Fibroblast of lung (primary cell): ENCODE measurements at regions not wholly inside any gene's neighbourhood (a gene's known extent, or its start where the extent isn't known, plus 50 kb on each side); places are given as distances from the start of the nearest gene placed in this dataset.

Source experiments
- DNase-seq, 2 donors: peaks; one replicate each; pipeline versions ENCODE4 v3.0.0 to v3.0.0-alpha.2; 2010; ENCODE audit warnings: low read depth in 2 of 2
- H2AFZ ChIP-seq: 2 replicates; pipeline ENCODE4 v1.5.1; 2012; ENCODE audit warnings: low read length, control low read depth, inconsistent platforms
- H3K27ac ChIP-seq: 2 replicates; pipeline ENCODE4 v1.5.1; 2011; ENCODE audit warnings: low read length, control low read depth; ENCODE audit not compliant: insufficient read depth
- H3K27me3 ChIP-seq: 2 replicates; pipeline ENCODE4 v1.5.1; 2011; ENCODE audit warnings: mild to moderate bottlenecking, low read length; ENCODE audit not compliant: control insufficient read depth, insufficient read depth
- H3K36me3 ChIP-seq: 2 replicates; pipeline ENCODE4 v1.5.1; 2011; ENCODE audit warnings: low read length; ENCODE audit not compliant: control insufficient read depth, insufficient read depth
- H3K4me1 ChIP-seq: 2 replicates; pipeline ENCODE4 v1.5.1; 2011; ENCODE audit warnings: low read length; ENCODE audit not compliant: control insufficient read depth, insufficient read depth; ENCODE audit errors: extremely low read depth
- H3K4me2 ChIP-seq: 2 replicates; pipeline ENCODE4 v1.5.1; 2011; ENCODE audit warnings: low read length, control low read depth; ENCODE audit not compliant: insufficient read depth; ENCODE audit errors: extremely low read depth
- H3K4me3 ChIP-seq, 4 experiments: fragments of 200-600 bp in 1 of 4; sonication (generic) in 1 of 4; replicated peaks in 1 of 4; 2 replicates each; pipeline ENCODE4 v1.5.1; 2011 to 2016; ENCODE audit warnings: low read length in 4 of 4, low read depth in 3 of 4, mild to moderate bottlenecking in 3 of 4, control low read depth in 2 of 4, inconsistent platforms in 1 of 4, mixed read lengths in 1 of 4; ENCODE audit not compliant: insufficient read depth in 1 of 4; ENCODE audit errors: control extremely low read depth in 1 of 4
- H3K79me2 ChIP-seq: 2 replicates; pipeline ENCODE4 v1.5.1; 2012; ENCODE audit warnings: mild to moderate bottlenecking, low read length, inconsistent platforms; ENCODE audit not compliant: control insufficient read depth, insufficient read depth
- H3K9ac ChIP-seq: 2 replicates; pipeline ENCODE4 v1.5.1; 2011; ENCODE audit warnings: mild to moderate bottlenecking, low read length, control low read depth; ENCODE audit not compliant: insufficient read depth
- H3K9me3 ChIP-seq: 2 replicates; pipeline ENCODE4 v1.5.1; 2012; ENCODE audit warnings: low read depth, low read length; ENCODE audit not compliant: control insufficient read depth, insufficient read depth
- H4K20me1 ChIP-seq: 2 replicates; pipeline ENCODE4 v1.5.1; 2011; ENCODE audit warnings: low read length; ENCODE audit not compliant: control insufficient read depth, insufficient read depth; ENCODE audit errors: extremely low read depth
- CTCF ChIP-seq, 2 donors: IDR thresholded peaks in 1 of 2; conservative IDR thresholded peaks in 1 of 2; 1 replicate in 1 of 2; 2 replicates in 1 of 2; pipeline ENCODE4 v1.5.1; 2011 to 2012; ENCODE audit warnings: low read length in 2 of 2, control low read depth in 1 of 2, inconsistent platforms in 1 of 2, low read depth in 1 of 2, mild to moderate bottlenecking in 1 of 2
- EZH2 ChIP-seq: IDR thresholded peaks from 2 replicates; pipeline ENCODE4 v1.5.1; 2012; ENCODE audit warnings: low read length, control low read depth, mild to moderate bottlenecking; ENCODE audit errors: missing control alignments

DNA sequence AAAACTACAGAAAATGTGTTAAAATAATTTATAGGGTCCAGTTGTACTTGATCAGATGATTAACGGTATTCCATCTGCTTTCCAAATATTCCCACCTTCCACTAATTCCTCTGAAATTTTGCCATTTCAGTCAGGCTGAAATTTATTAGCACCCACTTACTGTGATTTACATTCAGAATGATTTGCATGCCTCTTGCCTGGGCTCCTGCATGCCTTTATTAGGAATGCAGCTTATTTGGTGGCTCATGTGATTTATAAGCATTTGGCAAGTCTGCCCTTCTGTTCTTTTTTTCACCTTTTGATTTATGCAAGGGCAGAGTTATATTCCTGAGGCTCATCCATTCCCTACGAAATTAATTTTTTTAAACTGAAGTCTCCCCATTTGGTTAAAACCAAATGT lies 1594.5 kb upstream of the PIK3C3 start:
- TF ChIP-seq EZH2 (no peak), CTCF (conservative IDR thresholded peaks at IDR 0.05 in 1 of 2, IDR thresholded peaks at IDR 0.05 in 1 of 2; ENCODE audit: low read depth in 1 of 2, low read length in 2 of 2) (no peak)
- Histone ChIP-seq H3K4me3 (no peak overlapping the region), H4K20me1 (no peaks in the 10 kb centered on the region), H3K27ac (no peak overlapping the region), H3K4me2 (no peak overlapping the region), H3K9me3 (no peaks in the 10 kb centered on the region), H2AFZ (no peak overlapping the region), H3K79me2 (no peaks in the 10 kb centered on the region), H3K9ac (no peak overlapping the region), H3K27me3 (no peaks in the 10 kb centered on the region), H3K4me1 (no peaks in the 10 kb centered on the region), H3K36me3 (no peaks in the 10 kb centered on the region)
- peak in 1 of 2 donors; percentile 3 for DNase-seq

DNA sequence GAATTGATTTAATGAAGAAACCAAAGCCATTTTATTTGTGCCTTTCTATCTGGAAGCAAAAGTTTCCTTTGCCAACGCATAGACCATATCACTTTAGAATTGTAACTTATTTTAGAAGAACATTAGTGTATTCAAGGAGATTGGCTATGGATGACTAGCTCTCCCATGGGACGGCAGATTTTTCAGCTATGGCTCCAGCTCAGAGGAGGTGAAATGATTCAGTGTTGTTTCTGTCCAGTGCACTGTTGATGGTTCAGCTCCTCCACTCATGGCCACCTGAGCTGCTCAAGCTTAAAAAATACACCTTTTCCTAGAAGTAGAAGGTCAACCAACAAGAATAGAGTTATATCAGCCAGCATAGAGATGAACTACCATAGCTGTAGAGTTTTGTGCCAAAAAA lies 1597.5 kb upstream of the PIK3C3 start:
- Histone ChIP-seq H3K36me3 (no peaks in the 10 kb centered on the region), H3K79me2 (no peaks in the 10 kb centered on the region), H3K4me2 (no peak overlapping the region), H3K9me3 (no peaks in the 10 kb centered on the region), H3K9ac (no peak overlapping the region), H3K27me3 (no peaks in the 10 kb centered on the region), H4K20me1 (no peaks in the 10 kb centered on the region), H3K4me3 (no peak overlapping the region), H3K27ac (no peak overlapping the region), H3K4me1 (no peaks in the 10 kb centered on the region), H2AFZ (no peak overlapping the region)
- TF ChIP-seq EZH2 (no peak), CTCF (conservative IDR thresholded peaks at IDR 0.05 in 1 of 2, IDR thresholded peaks at IDR 0.05 in 1 of 2; ENCODE audit: low read depth in 1 of 2, low read length in 2 of 2) (no peak)
- peak in 1 of 2 donors; percentile 3 for DNase-seq

GRCh38 chr18:40356168-40356567 lies 1598.9 kb upstream of the PIK3C3 start:
- DNase-seq: no peak
- no peaks in the 10 kb centered on the region for H3K79me2 ChIP-seq
- H3K36me3 ChIP-seq: no peaks in the 10 kb centered on the region
- H3K27ac ChIP-seq: no peak overlapping the region
- no peaks in the 10 kb centered on the region for H3K27me3 ChIP-seq
- H4K20me1 ChIP-seq: no peaks in the 10 kb centered on the region
- no peaks in the 10 kb centered on the region for H3K9me3 ChIP-seq
- no peak overlapping the region for H2AFZ ChIP-seq
- H3K4me3 ChIP-seq: no peak overlapping the region
- no peak overlapping the region for H3K9ac ChIP-seq
- no peaks in the 10 kb centered on the region for H3K4me1 ChIP-seq
- TF ChIP-seq EZH2 (no peak), CTCF (conservative IDR thresholded peaks at IDR 0.05 in 1 of 2, IDR thresholded peaks at IDR 0.05 in 1 of 2; ENCODE audit: low read depth in 1 of 2, low read length in 2 of 2) (no peak)
- no peak overlapping the region for H3K4me2 ChIP-seq
